ENCODE measurements at regions not wholly inside any gene's neighbourhood (a gene's known extent, or its start where the extent isn't known, plus 50 kb on each side); places are given as distances from the start of the nearest gene placed in this dataset.

- TF ChIP-seq, protein P1, sequence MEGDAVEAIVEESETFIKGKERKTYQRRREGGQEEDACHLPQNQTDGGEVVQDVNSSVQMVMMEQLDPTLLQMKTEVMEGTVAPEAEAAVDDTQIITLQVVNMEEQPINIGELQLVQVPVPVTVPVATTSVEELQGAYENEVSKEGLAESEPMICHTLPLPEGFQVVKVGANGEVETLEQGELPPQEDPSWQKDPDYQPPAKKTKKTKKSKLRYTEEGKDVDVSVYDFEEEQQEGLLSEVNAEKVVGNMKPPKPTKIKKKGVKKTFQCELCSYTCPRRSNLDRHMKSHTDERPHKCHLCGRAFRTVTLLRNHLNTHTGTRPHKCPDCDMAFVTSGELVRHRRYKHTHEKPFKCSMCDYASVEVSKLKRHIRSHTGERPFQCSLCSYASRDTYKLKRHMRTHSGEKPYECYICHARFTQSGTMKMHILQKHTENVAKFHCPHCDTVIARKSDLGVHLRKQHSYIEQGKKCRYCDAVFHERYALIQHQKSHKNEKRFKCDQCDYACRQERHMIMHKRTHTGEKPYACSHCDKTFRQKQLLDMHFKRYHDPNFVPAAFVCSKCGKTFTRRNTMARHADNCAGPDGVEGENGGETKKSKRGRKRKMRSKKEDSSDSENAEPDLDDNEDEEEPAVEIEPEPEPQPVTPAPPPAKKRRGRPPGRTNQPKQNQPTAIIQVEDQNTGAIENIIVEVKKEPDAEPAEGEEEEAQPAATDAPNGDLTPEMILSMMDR (IDR thresholded peaks at IDR 0.05): no peak
- TF ChIP-seq POLR2A (IDR thresholded peaks at IDR 0.05) (no peak), POLR2AphosphoS5 (IDR thresholded peaks at IDR 0.05) (no peak), EP300 (IDR thresholded peaks at IDR 0.05) (no peak)
Measured at GRCh38 chr2:52404046-52404445, 1363.6 kb upstream of the CHAC2 start.

All from suprapubic skin (tissue), 4 donors.